SHP77 (cell line): ENCODE measurements at regions not wholly inside any gene's neighbourhood (a gene's known extent, or its start where the extent isn't known, plus 50 kb on each side); places are given as distances from the start of the nearest gene placed in this dataset.

Experiments used
- DNase-seq, 2 experiments: peaks; one replicate each; lab custom pipeline; 2025; lab: John Stamatoyannopoulos, UW

GRCh38 chr6:113411011-113411410, 446.1 kb upstream of the MARCKS start:
- no peak for DNase-seq

- no peak for DNase-seq
Observed at GRCh38 chr6:113412589-113413357, 444.4 kb upstream of the MARCKS start.

GRCh38 chr6:113414511-113414910, 442.6 kb upstream of the MARCKS start:
- DNase-seq: peak in 1 of 2 experiments; percentile 24

- DNase-seq: no peak
Observed at GRCh38 chr6:113416170-113416569, 441.0 kb upstream of the MARCKS start.

GRCh38 chr6:113420290-113420689, 436.9 kb upstream of the MARCKS start:
- no peak for DNase-seq

- DNase-seq: no peak
Observed at GRCh38 chr6:113421997-113422396, 435.1 kb upstream of the MARCKS start.

GRCh38 chr6:113423956-113424355, 433.2 kb upstream of the MARCKS start:
- DNase-seq: no peak

- no peak for DNase-seq
Observed at GRCh38 chr6:113425977-113426660, 431.0 kb upstream of the MARCKS start.

GRCh38 chr6:113427617-113428016, 429.5 kb upstream of the MARCKS start:
- no peak for DNase-seq

GRCh38 chr6:113428702-113429101, 428.4 kb upstream of the MARCKS start:
- no peak for DNase-seq

GRCh38 chr6:113432521-113433334, 424.4 kb upstream of the MARCKS start:
- DNase-seq: no peak

- DNase-seq: no peak
Observed at GRCh38 chr6:113433335-113433991, 423.7 kb upstream of the MARCKS start.

GRCh38 chr6:113434641-113435040, 422.5 kb upstream of the MARCKS start:
- DNase-seq: no peak

- DNase-seq: no peak
Observed at GRCh38 chr6:113437566-113437965, 419.6 kb upstream of the MARCKS start.

- no peak for DNase-seq
Observed at GRCh38 chr6:113439866-113440265, 417.3 kb upstream of the MARCKS start.

- no peak for DNase-seq
Observed at GRCh38 chr6:113442040-113442439, 415.1 kb upstream of the MARCKS start.

GRCh38 chr6:113445201-113445600, 411.9 kb upstream of the MARCKS start:
- DNase-seq: no peak

GRCh38 chr6:113447088-113447831, 409.9 kb upstream of the MARCKS start:
- DNase-seq: no peak

- DNase-seq: no peak
Observed at GRCh38 chr6:113449051-113449450, 408.1 kb upstream of the MARCKS start.

GRCh38 chr6:113450061-113450465, 407.1 kb upstream of the MARCKS start:
- DNase-seq: no peak

GRCh38 chr6:113451049-113451448, 406.1 kb upstream of the MARCKS start:
- no peak for DNase-seq
